ENCODE measurements at regions not wholly inside any gene's neighbourhood (a gene's known extent, or its start where the extent isn't known, plus 50 kb on each side); places are given as distances from the start of the nearest gene placed in this dataset.
A peak's percentile ranks its signal among the peaks of the same experiment; 100 is the strongest.

GRCh38 chr11:8811571-8811970 lies 99.4 kb upstream of the AKIP1 start:
- no peak for DNase-seq (ENCODE audit: low read depth)
- in situ Hi-C loops (cut with HindIII; ENCODE audit: low pct_unique_long_range_greater_than_20kb, low sequenced_read_pairs): no loop called here

GRCh38 chr11:8812438-8812837 lies 98.6 kb upstream of the AKIP1 start:
- DNase-seq (ENCODE audit: low read depth): peak; percentile 24
- in situ Hi-C loops (cut with HindIII; ENCODE audit: low pct_unique_long_range_greater_than_20kb, low sequenced_read_pairs): no loop called here

GRCh38 chr11:8813658-8814057 lies 97.3 kb upstream of the AKIP1 start:
- in situ Hi-C loops (cut with HindIII; ENCODE audit: low pct_unique_long_range_greater_than_20kb, low sequenced_read_pairs): no loop called here
- peak; percentile 64 for DNase-seq (ENCODE audit: low read depth)

GRCh38 chr11:8814209-8814922 lies 96.6 kb upstream of the AKIP1 start:
- peak; percentile 80 for DNase-seq (ENCODE audit: low read depth)
- in situ Hi-C loops (cut with HindIII; ENCODE audit: low pct_unique_long_range_greater_than_20kb, low sequenced_read_pairs): no loop called here

- in situ Hi-C loops (cut with HindIII; ENCODE audit: low pct_unique_long_range_greater_than_20kb, low sequenced_read_pairs): no loop called here
Measured at GRCh38 chr11:8814923-8815240, 96.1 kb upstream of the AKIP1 start.

GRCh38 chr11:8818421-8818820 lies 92.6 kb upstream of the AKIP1 start:
- no peak for DNase-seq (ENCODE audit: low read depth)
- in situ Hi-C loops (cut with HindIII; ENCODE audit: low pct_unique_long_range_greater_than_20kb, low sequenced_read_pairs): no loop called here

More at GRCh38 chr11:8814923-8815240, 96.1 kb upstream of the AKIP1 start:
- DNase-seq (ENCODE audit: low read depth): no peak

- in situ Hi-C loops (cut with HindIII; ENCODE audit: low pct_unique_long_range_greater_than_20kb, low sequenced_read_pairs): no loop called here
Measured at GRCh38 chr11:8820401-8820800, 90.6 kb upstream of the AKIP1 start.

GRCh38 chr11:8822469-8822868 lies 88.5 kb upstream of the AKIP1 start:
- in situ Hi-C loops (cut with HindIII; ENCODE audit: low pct_unique_long_range_greater_than_20kb, low sequenced_read_pairs): no loop called here
- DNase-seq (ENCODE audit: low read depth): no peak

More at GRCh38 chr11:8820401-8820800, 90.6 kb upstream of the AKIP1 start:
- no peak for DNase-seq (ENCODE audit: low read depth)

GRCh38 chr11:8823174-8823742 lies 87.7 kb upstream of the AKIP1 start:
- DNase-seq (ENCODE audit: low read depth): no peak
- in situ Hi-C loops (cut with HindIII; ENCODE audit: low pct_unique_long_range_greater_than_20kb, low sequenced_read_pairs): no loop called here

GRCh38 chr11:8826139-8826786 lies 84.7 kb upstream of the AKIP1 start:
- in situ Hi-C loops (cut with HindIII; ENCODE audit: low pct_unique_long_range_greater_than_20kb, low sequenced_read_pairs): no loop called here
- DNase-seq (ENCODE audit: low read depth): no peak

- in situ Hi-C loops (cut with HindIII; ENCODE audit: low pct_unique_long_range_greater_than_20kb, low sequenced_read_pairs): no loop called here
- no peak for DNase-seq (ENCODE audit: low read depth)
Measured at GRCh38 chr11:8826901-8827560, 84.0 kb upstream of the AKIP1 start.

GRCh38 chr11:8828046-8828445 lies 82.9 kb upstream of the AKIP1 start:
- in situ Hi-C loops (cut with HindIII; ENCODE audit: low pct_unique_long_range_greater_than_20kb, low sequenced_read_pairs): no loop called here
- DNase-seq (ENCODE audit: low read depth): no peak

- in situ Hi-C loops (cut with HindIII; ENCODE audit: low pct_unique_long_range_greater_than_20kb, low sequenced_read_pairs): no loop called here
- DNase-seq (ENCODE audit: low read depth): no peak
Measured at GRCh38 chr11:8828580-8829361, 82.2 kb upstream of the AKIP1 start.

GRCh38 chr11:8829556-8829955 lies 81.4 kb upstream of the AKIP1 start:
- DNase-seq (ENCODE audit: low read depth): no peak
- in situ Hi-C loops (cut with HindIII; ENCODE audit: low pct_unique_long_range_greater_than_20kb, low sequenced_read_pairs): no loop called here

- no peak for DNase-seq (ENCODE audit: low read depth)
- in situ Hi-C loops (cut with HindIII; ENCODE audit: low pct_unique_long_range_greater_than_20kb, low sequenced_read_pairs): no loop called here
Measured at GRCh38 chr11:8830641-8831040, 80.3 kb upstream of the AKIP1 start.

- no peak for DNase-seq (ENCODE audit: low read depth)
- in situ Hi-C loops (cut with HindIII; ENCODE audit: low pct_unique_long_range_greater_than_20kb, low sequenced_read_pairs): no loop called here
Measured at GRCh38 chr11:8831861-8832260, 79.1 kb upstream of the AKIP1 start.

- in situ Hi-C loops (cut with HindIII; ENCODE audit: low pct_unique_long_range_greater_than_20kb, low sequenced_read_pairs): no loop called here
Measured at GRCh38 chr11:8832571-8833260, 78.3 kb upstream of the AKIP1 start.

More at GRCh38 chr11:8832571-8833260, 78.3 kb upstream of the AKIP1 start:
- no peak for DNase-seq (ENCODE audit: low read depth)

Measured in Caki2 (cell line).